ENCODE measurements at regions not wholly inside any gene's neighbourhood (a gene's known extent, or its start where the extent isn't known, plus 50 kb on each side); places are given as distances from the start of the nearest gene placed in this dataset.
"Not testable (repeated sequence)": the region's sequence is repeated elsewhere in the genome, so short reads cannot be mapped to it uniquely, and the experiment has no call there.

DNA sequence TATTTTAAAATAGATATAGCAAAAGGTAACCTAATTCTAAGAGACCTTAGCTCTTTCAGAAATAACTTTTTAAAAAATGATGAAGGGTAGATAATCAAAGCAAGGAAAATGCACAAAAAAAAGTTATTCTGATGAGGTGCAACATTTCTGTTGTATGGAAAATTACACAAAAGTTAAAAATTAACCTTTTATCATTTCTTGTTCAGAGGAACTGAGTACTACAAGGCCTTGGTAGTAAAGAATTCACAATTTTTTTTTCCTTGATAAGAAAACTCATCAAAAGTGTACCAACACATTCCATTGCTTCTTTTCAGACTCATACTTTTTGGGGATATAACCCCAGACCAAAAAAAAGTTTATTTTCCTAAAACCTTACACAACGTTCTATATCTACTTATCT, 213.0 kb downstream of the IL15 start:
- no peak for FAIRE-seq

GRCh38 chr4:141849778-141850177, 213.4 kb downstream of the IL15 start:
- FAIRE-seq (no peak), DNase-seq (ENCODE audit: insufficient read length, low spot score) (no peak)

More for the DNA sequence above, 213.0 kb downstream of the IL15 start:
- no peak for DNase-seq (ENCODE audit: insufficient read length, low spot score)

- peak; percentile 33 for FAIRE-seq
- no peak for DNase-seq (ENCODE audit: insufficient read length, low spot score)
These were observed 215.0 kb downstream of the IL15 start for GRCh38 chr4:141851246-141851891.

GRCh38 chr4:141853091-141853764, 216.8 kb downstream of the IL15 start:
- DNase-seq (ENCODE audit: insufficient read length, low spot score) (peak; percentile 4), FAIRE-seq (no peak)

DNA sequence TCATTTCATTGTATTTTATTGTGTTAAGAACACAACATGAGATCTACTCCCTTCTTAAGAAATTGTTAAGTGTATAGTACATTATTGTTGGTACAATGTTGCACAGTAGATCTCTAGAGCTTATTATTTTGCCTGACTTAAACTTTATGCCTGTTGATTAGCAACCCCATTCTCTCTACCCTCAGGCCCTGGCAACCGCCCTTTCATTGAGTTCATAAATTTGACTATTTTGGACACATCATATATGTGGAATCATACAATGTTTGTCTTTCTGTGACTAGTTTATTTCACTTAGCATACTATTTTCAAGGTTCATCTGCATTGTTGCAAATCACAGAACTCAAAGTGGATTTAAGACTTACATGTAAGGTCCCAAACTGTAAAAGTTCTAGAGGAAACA, 222.1 kb downstream of the IL15 start:
- DNase-seq (ENCODE audit: insufficient read length, low spot score) = no peak
- no peak for FAIRE-seq

- DNase-seq (ENCODE audit: insufficient read length, low spot score) (no peak), FAIRE-seq (no peak)
These were observed 224.6 kb downstream of the IL15 start for GRCh38 chr4:141860974-141861373.

GRCh38 chr4:141870152-141870551, 233.8 kb downstream of the IL15 start:
- FAIRE-seq = no peak
- DNase-seq (ENCODE audit: insufficient read length, low spot score) = no peak

DNA sequence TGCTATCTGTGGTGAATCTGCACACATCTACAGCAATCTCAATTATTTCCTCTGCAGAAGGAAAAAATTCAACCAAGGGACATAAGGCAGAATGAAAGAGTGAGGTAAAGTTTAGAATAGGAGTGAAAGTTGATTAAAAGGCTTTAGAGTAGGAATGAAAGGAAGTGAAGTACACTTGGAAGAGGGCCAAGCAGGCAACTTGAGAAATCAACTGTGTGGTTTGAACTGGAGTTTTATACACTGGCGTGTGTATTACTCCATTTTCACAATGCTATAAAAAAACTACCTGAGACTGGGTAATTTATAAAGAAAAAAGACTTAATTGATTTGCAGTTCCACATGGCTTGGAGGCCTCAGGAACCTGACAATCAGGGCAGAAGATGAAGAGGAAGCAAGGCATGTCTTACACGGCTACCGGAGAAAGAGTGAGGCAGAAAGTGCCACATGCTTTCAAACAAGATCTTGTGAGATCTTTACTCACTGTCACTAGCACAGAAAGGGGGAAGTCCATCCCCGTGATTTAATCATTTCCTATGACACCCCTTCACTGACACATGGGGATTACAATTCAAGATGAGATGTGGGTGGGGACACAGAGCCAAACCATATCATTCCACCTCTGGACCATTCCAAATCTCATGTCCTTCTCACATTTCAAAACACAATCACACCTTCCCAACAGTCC, 234.8 kb downstream of the IL15 start:
- DNase-seq (ENCODE audit: insufficient read length, low spot score) (no peak), FAIRE-seq (no peak)

GRCh38 chr4:141882650-141883049, 246.3 kb downstream of the IL15 start:
- not testable (repeated sequence) for FAIRE-seq; DNase-seq (ENCODE audit: insufficient read length, low spot score)

DNA sequence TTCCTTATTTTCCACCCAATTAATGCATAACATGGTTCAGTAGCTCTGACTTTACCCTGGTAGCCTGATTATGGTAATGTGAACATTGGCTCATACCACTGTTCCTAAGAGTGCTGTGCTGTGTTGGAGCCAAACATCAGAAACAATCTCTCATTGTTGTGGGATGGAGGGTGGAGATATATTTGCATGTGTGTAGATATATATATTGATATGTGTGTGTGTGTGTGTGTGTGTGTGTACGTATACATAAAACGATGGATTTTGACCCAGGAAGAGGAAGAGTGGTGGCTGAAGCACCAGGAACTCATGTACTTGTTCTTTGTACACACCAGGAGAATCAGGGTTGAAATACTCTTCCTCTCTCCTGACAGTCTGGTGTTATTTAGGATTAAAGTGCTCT, 247.7 kb downstream of the IL15 start:
- DNase-seq (ENCODE audit: insufficient read length, low spot score) (no peak), FAIRE-seq (no peak)

DNA sequence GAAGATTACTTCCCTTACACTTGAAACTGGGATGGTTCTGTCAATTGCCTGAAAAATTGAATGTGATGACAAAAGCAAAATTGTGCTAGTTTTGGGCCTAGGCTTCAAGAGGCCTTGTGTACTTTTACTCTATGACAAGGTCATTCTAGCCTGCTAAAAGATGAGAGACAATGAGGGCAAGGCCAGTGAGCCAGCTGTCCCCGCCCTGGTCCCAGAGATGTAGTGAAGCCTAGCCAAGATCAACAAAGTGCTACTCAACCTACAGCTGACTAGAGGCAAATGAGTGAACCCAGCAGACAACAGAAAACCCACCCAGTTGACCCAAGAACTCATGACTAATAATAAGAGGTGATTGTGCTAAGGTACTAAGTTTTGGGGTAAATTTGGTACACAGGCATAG, 248.7 kb downstream of the IL15 start:
- FAIRE-seq (no peak), DNase-seq (ENCODE audit: insufficient read length, low spot score) (no peak)

DNA sequence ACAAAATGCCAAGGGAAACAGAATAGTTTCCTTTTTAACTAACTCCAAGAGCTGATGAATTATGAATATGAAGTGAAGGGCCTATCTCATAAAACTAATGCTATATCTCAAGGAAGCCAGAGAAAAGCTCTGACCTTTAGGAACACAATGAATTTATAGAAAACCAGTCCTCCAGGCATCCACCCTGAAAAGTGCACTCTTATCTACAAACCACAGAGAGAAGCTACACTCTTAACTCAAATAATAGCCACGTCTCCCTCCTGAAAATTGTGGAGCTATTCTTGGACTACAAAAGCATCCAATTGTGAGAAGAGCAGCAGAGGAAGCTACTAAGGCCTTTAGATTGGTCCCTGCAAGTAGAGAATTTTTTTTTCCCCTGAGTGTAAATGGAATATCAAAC, 253.9 kb downstream of the IL15 start:
- DNase-seq (ENCODE audit: insufficient read length, low spot score) (no peak), FAIRE-seq (no peak)

GRCh38 chr4:141891260-141892120, 255.1 kb downstream of the IL15 start:
- no peak for DNase-seq (ENCODE audit: insufficient read length, low spot score)
- FAIRE-seq = no peak

DNA sequence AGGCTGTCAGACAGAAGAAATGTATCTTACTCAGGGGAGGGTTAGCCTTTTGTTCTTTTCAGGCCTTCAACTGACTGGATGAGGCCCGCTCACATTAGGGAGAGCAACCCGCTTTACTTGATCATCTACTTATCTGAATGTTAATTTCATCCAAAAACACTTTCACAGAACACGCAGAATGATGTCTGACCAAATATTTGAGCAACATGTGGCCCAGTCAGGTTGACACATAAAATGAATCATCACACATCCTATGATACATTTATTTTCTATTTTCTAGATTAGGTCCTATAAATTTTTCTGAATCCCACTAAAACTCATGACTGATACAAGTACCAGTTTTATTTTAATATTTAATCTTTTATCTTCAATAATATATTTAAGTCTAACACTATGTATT, 260.3 kb downstream of the IL15 start:
- FAIRE-seq (no peak), DNase-seq (ENCODE audit: insufficient read length, low spot score) (no peak)

GRCh38 chr4:141898346-141898745, 262.0 kb downstream of the IL15 start:
- FAIRE-seq = no peak
- DNase-seq (ENCODE audit: insufficient read length, low spot score) = no peak

DNA sequence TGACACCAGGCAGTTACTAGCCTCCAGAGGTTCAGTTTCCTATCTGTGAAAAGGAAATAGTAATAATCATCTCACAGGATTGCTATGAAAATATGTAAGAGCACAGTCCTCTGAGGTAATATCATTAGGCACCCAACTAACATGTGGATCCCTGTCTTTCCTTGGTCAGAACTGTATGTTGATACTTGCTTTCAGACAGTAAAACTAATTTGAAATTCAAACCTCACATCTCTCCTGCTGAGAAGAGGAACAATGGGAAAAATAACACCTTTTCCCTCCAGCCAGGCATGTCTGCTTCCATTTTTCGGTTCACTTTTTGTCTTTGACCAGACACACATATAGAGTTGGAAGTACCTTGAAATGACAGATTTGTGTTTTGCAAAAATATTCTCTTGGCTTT, 262.7 kb downstream of the IL15 start:
- DNase-seq (ENCODE audit: insufficient read length, low spot score) = peak; percentile 8
- no peak for FAIRE-seq

DNA sequence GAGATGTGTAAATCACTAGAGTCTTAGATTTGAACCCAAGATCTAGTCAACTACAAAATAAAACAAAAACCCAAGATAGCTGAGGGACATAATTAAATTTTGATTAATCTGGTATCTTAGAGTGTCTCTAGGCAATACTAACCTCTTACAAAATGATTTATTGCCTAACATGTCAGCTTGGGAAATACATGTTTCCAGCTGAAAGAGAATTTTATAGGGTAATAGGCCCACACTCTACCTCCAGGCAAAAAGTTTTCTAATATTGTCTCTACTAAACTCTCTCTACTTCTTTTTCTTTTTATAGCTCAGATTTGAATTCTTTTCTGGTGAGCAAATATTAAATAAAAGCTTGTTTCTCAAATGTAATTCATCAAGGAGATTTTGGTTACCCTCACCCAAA, 263.2 kb downstream of the IL15 start:
- DNase-seq (ENCODE audit: insufficient read length, low spot score) = peak; percentile 19
- FAIRE-seq = no peak

GRCh38 chr4:141900856-141901255, 264.5 kb downstream of the IL15 start:
- DNase-seq (ENCODE audit: insufficient read length, low spot score) (no peak), FAIRE-seq (no peak)

GRCh38 chr4:141905751-141906150, 269.4 kb downstream of the IL15 start:
- DNase-seq (ENCODE audit: insufficient read length, low spot score) (peak; percentile 41), FAIRE-seq (no peak)

DNA sequence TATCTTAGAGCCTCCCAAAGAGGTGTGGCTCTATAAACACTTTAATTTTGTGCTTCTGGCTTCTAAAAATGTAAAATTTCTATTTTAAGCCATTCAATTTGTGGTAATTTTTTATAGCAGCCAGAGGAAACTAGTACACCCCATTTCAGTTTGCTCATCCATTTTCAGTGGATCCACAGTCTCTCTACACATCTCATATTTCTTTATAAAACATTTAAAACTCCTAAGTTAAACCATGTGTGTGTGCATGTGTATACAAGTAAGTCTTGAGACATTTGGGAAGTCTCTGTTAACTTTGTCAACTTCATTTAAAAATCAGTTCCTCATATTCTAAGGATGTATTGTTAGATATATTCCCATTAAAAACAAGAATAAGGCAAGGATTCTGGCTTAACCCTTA, 273.2 kb downstream of the IL15 start:
- DNase-seq (ENCODE audit: insufficient read length, low spot score) (no peak), FAIRE-seq (no peak)

GRCh38 chr4:141912831-141913230, 276.4 kb downstream of the IL15 start:
- FAIRE-seq = no peak
- DNase-seq (ENCODE audit: insufficient read length, low spot score) = no peak
